ENCODE measurements at regions not wholly inside any gene's neighbourhood (a gene's known extent, or its start where the extent isn't known, plus 50 kb on each side); places are given as distances from the start of the nearest gene placed in this dataset.

GRCh38 chr6:14676064-14676463 lies 558.5 kb downstream of the CD83 start:
- Histone ChIP-seq H3K9me3 (replicated peaks; ENCODE audit: control insufficient read depth, insufficient read depth, low read length) (no peaks in the 10 kb centered on the region), H3K27ac (ENCODE audit: control insufficient read depth, insufficient read depth) (no peak overlapping the region), H2AFZ (ENCODE audit: control insufficient read depth, low read depth, low read length) (no peak overlapping the region), H4K20me1 (ENCODE audit: control insufficient read depth, insufficient read depth) (no peaks in the 10 kb centered on the region), H3K36me3 (ENCODE audit: control insufficient read depth in 2 of 2, insufficient read depth in 2 of 2, low read length in 1 of 2) (no peaks in the 10 kb centered on the region), H3K9ac (ENCODE audit: control insufficient read depth, insufficient read depth, low read length) (no peak overlapping the region), H3K27me3 (replicated peaks in 1 of 2; ENCODE audit: control insufficient read depth in 2 of 2, insufficient read depth in 2 of 2, low read length in 1 of 2) (no peaks in the 10 kb centered on the region), H3K4me3 (no peak overlapping the region), H3K4me1 (ENCODE audit: control insufficient read depth, insufficient read depth, low read length) (no peaks in the 10 kb centered on the region), H3K4me2 (ENCODE audit: control insufficient read depth, insufficient read depth) (no peak overlapping the region), H3K79me2 (ENCODE audit: control insufficient read depth, insufficient read depth, low read length) (no peaks in the 10 kb centered on the region)
- ChIA-PET POLR2A (no interaction called here), SMC1A (ENCODE audit: uncharacterized antibody, unreplicated experiment) (no interaction called here), RAD21 (ENCODE audit: unreplicated experiment) (no interaction called here), CTCF (no interaction called here)
- FAIRE-seq: no peak
- 91% methylated on average over 2 of the region's 2 CpGs for WGBS (ENCODE audit: insufficient coverage, insufficient replicate concordance, low lambda C conversion rate, missing lambda C conversion rate)
- BruUV-seq (replicated peaks): no TSS peak
- no peak for DNase-seq (ENCODE audit: low read depth, low spot score)
- ATAC-seq: no peak
- in situ Hi-C loops (cut with MboI): no loop called here
- TF ChIP-seq FOXM1 (IDR thresholded peaks at IDR 0.05; ENCODE audit: low read depth, low read length): no peak
- TF ChIP-seq SREBF1 (IDR thresholded peaks at IDR 0.05; ENCODE audit: low read length): no peak
- no peak for TF ChIP-seq MYC (IDR thresholded peaks at IDR 0.05; ENCODE audit: insufficient read depth, insufficient read length, insufficient replicate concordance, low read length, severe bottlenecking)
- no peak for TF ChIP-seq CREM (IDR thresholded peaks at IDR 0.05; ENCODE audit: low read depth)
- TF ChIP-seq ZNF24 (IDR thresholded peaks at IDR 0.05): no peak
- no peak for TF ChIP-seq MEF2A (IDR thresholded peaks at IDR 0.05; ENCODE audit: insufficient read depth, low read depth, low read length)
- TF ChIP-seq IRF3 (IDR thresholded peaks at IDR 0.05): no peak
- TF ChIP-seq ZZZ3 (IDR thresholded peaks at IDR 0.05; ENCODE audit: control insufficient read depth, insufficient read length, low read depth): no peak
- no peak for TF ChIP-seq ZBTB4 (CRISPR knock-in tag; IDR thresholded peaks at IDR 0.05)
- no peak for TF ChIP-seq ASH2L (IDR thresholded peaks at IDR 0.05; ENCODE audit: borderline replicate concordance, low read depth)
- intact Hi-C loops (cut with micrococcal nuclease; ENCODE audit: unreplicated experiment): no loop called here

Measured in GM12878 (cell line).